Mesothelial cell of epicardium (in vitro differentiated cells): ENCODE measurements at regions not wholly inside any gene's neighbourhood (a gene's known extent, or its start where the extent isn't known, plus 50 kb on each side); places are given as distances from the start of the nearest gene placed in this dataset.

Experiments used
- DNase-seq, 2 experiments: peaks; one replicate each; pipeline ENCODE4 v3.0.0; 2021; ENCODE audit warnings: low spot score in 2 of 2; ENCODE audit not compliant: unreplicated experiment in 2 of 2
- H3K27ac Mint-ChIP-seq: 2 replicates; pipeline ENCODE4 v1.8.0; 2021; ENCODE audit warnings: mixed read lengths
- H3K27me3 Mint-ChIP-seq: 2 replicates; pipeline ENCODE4 v1.8.0; 2021; ENCODE audit warnings: low read depth, mixed read lengths
- H3K36me3 Mint-ChIP-seq: 2 replicates; pipeline ENCODE4 v1.8.0; 2021; ENCODE audit warnings: mixed read lengths
- H3K4me1 Mint-ChIP-seq: 2 replicates; pipeline ENCODE4 v1.8.0; 2021; ENCODE audit warnings: mixed read lengths
- H3K4me3 Mint-ChIP-seq: 2 replicates; pipeline ENCODE4 v1.8.0; 2021; ENCODE audit warnings: mild to moderate bottlenecking, moderate library complexity, mixed read lengths
- H3K9me3 Mint-ChIP-seq: 2 replicates; pipeline ENCODE4 v1.8.0; 2021; ENCODE audit warnings: mixed read lengths
- TF ChIP-seq, protein P1 (sequence below): fragments of 200-600 bp; sonication (generic); IDR thresholded peaks from one replicate; pipeline ENCODE4 v1.5.0; 2021; ENCODE audit warnings: antibody characterized with exemption; ENCODE audit not compliant: unreplicated experiment

GRCh38 chr12:92602476-92602875 lies 100.3 kb upstream of the PLEKHG7 start:
- peaks cover 10% of the 10 kb centered on the region for H3K36me3 Mint-ChIP-seq
- H3K27me3 Mint-ChIP-seq, result no peaks in the 10 kb centered on the region
- no peak for DNase-seq
- H3K4me3 Mint-ChIP-seq, result no peak overlapping the region
- H3K4me1 Mint-ChIP-seq, result peaks cover 3% of the 10 kb centered on the region
- peaks cover 33% of the 10 kb centered on the region for H3K9me3 Mint-ChIP-seq
- TF ChIP-seq, protein P1, sequence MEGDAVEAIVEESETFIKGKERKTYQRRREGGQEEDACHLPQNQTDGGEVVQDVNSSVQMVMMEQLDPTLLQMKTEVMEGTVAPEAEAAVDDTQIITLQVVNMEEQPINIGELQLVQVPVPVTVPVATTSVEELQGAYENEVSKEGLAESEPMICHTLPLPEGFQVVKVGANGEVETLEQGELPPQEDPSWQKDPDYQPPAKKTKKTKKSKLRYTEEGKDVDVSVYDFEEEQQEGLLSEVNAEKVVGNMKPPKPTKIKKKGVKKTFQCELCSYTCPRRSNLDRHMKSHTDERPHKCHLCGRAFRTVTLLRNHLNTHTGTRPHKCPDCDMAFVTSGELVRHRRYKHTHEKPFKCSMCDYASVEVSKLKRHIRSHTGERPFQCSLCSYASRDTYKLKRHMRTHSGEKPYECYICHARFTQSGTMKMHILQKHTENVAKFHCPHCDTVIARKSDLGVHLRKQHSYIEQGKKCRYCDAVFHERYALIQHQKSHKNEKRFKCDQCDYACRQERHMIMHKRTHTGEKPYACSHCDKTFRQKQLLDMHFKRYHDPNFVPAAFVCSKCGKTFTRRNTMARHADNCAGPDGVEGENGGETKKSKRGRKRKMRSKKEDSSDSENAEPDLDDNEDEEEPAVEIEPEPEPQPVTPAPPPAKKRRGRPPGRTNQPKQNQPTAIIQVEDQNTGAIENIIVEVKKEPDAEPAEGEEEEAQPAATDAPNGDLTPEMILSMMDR, result no peak
- no peak overlapping the region for H3K27ac Mint-ChIP-seq

DNA sequence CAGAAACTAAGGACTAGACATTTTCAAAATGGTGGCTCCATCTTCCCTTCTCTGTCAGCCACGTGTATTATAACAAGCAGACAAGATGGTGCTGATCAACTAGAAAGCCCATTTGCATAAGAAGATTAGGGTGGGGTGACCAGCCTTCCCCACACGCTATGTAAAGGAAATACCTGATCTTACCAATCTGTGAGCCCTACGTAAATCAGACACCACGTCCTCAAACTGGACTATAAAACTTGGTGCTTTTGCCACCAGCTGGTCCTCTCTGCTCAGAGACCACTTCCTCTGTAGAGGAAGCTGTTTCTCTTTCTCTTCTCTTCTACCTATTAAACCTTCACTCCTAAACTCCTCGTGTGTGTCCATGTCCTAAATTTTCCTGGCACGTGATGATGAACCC lies 101.1 kb upstream of the PLEKHG7 start:
- TF ChIP-seq, protein P1, result no peak
- no peak overlapping the region for H3K4me3 Mint-ChIP-seq
- DNase-seq, result no peak
- H3K36me3 Mint-ChIP-seq, result peaks cover 10% of the 10 kb centered on the region
- no peaks in the 10 kb centered on the region for H3K27me3 Mint-ChIP-seq
- peaks cover 3% of the 10 kb centered on the region for H3K4me1 Mint-ChIP-seq
- peaks cover 33% of the 10 kb centered on the region for H3K9me3 Mint-ChIP-seq
- no peak overlapping the region for H3K27ac Mint-ChIP-seq

- peaks cover 5% of the 10 kb centered on the region for H3K4me1 Mint-ChIP-seq
Observed at GRCh38 chr12:92601176-92601575, 101.6 kb upstream of the PLEKHG7 start.

DNA sequence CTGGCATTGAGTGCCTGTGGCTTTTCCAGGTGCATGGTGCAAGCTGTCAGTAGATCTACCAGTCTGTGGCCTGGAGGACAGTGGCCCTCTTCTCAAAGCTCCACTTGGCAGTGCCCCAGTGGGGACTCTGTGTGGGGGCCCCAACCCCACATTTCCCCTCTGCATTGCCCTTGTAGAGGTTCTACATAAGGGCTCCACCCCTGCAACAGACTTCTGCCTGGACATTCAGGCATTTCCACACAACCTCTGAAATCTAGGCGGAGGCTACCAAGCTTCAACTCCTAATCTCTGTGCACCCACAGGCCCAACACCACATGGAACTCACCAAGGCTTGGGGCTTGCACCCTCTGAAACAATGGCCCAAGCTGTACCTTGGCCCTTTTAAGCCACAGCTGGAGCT lies 102.7 kb upstream of the PLEKHG7 start:
- Mint-ChIP-seq H3K4me1 (peaks cover 6% of the 10 kb centered on the region), H3K9me3 (peaks cover 33% of the 10 kb centered on the region), H3K4me3 (no peak overlapping the region), H3K27ac (no peak overlapping the region), H3K36me3 (peaks cover 10% of the 10 kb centered on the region), H3K27me3 (no peaks in the 10 kb centered on the region)
- TF ChIP-seq, protein P1, result no peak
- DNase-seq, result no peak

More at GRCh38 chr12:92601176-92601575, 101.6 kb upstream of the PLEKHG7 start:
- Mint-ChIP-seq H3K27me3 (no peaks in the 10 kb centered on the region), H3K9me3 (peaks cover 33% of the 10 kb centered on the region), H3K36me3 (peaks cover 10% of the 10 kb centered on the region), H3K27ac (no peak overlapping the region), H3K4me3 (no peak overlapping the region)
- TF ChIP-seq, protein P1, result no peak
- no peak for DNase-seq

GRCh38 chr12:92597997-92598396 lies 104.8 kb upstream of the PLEKHG7 start:
- TF ChIP-seq, protein P1, result no peak
- no peak overlapping the region for H3K27ac Mint-ChIP-seq
- no peak for DNase-seq
- peaks cover 8% of the 10 kb centered on the region for H3K36me3 Mint-ChIP-seq
- peaks cover 28% of the 10 kb centered on the region for H3K9me3 Mint-ChIP-seq
- no peaks in the 10 kb centered on the region for H3K27me3 Mint-ChIP-seq
- H3K4me3 Mint-ChIP-seq, result no peak overlapping the region
- H3K4me1 Mint-ChIP-seq, result peaks cover 6% of the 10 kb centered on the region

DNA sequence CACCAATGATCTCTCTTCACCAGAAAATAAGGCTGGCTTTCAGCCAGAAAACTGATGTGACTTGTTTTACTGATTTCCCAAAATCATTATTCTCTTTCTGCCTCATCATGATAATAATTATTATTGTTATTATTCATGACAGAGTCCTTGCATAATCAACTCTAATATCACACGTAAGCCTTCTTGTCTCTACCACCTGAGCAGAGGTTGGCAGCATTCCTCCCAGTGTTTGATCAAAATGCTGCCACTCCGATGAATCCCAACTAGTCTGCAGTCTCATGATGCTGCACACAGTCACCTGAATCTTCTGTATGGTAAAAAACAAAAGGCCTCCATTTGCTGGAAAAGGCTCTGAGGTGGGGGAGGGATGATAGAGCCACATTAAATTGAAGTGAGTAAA lies 105.7 kb upstream of the PLEKHG7 start:
- TF ChIP-seq, protein P1, result no peak
- Mint-ChIP-seq H3K9me3 (peaks cover 24% of the 10 kb centered on the region), H3K4me1 (peaks cover 3% of the 10 kb centered on the region), H3K4me3 (no peak overlapping the region), H3K27me3 (no peaks in the 10 kb centered on the region), H3K27ac (no peak overlapping the region), H3K36me3 (peaks cover 8% of the 10 kb centered on the region)
- no peak for DNase-seq
